GM21717 (cell line): ENCODE measurements at regions not wholly inside any gene's neighbourhood (a gene's known extent, or its start where the extent isn't known, plus 50 kb on each side); places are given as distances from the start of the nearest gene placed in this dataset.
"Not testable (repeated sequence)": the region's sequence is repeated elsewhere in the genome, so short reads cannot be mapped to it uniquely, and the experiment has no call there.

ENCODE experiments used
- ATAC-seq: cut with Tn5 transposase; IDR thresholded peaks from one replicate; pipeline ENCODE4 v1.9.1; 2021; ENCODE audit warnings: mild to moderate bottlenecking, moderate library complexity; ENCODE audit not compliant: unreplicated experiment

DNA sequence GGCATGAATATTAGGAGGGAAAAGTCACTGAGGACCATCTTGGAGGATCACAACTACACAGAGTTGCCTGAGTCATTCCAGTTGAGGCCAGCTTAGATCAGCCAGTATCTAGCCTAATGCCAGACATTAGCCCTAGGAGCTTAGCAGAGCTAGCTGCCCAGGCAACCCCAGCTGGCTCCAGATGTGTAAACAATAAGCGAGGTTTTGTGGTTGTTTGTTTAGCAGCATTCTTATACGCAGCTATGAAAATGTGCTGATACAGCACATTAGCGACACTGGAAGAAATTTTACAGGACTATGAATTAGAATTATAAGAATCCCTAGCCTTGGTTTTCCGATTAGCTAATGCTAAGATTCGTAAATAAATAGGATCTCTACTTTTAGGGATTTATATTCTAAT, 59.3 kb downstream of the BTBD3 start:
- no peak for ATAC-seq

DNA sequence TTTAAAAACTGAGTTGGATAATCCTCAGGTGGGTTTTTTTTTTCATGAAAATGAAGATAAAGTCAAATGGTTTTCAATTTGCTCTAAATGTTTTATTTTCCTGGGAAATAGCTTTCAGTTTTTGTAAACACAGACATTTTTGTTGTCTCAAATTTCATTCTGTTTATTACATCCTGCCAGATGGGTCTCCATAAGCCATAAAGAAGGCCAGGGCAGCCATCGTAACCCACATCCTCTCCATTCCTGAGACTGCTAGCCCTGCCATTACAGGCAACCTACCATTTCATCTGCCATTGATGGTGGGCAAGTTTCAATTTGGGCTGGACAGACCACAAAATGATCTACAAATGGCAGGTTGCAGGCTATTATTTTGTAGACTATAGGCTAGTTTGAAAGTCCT, 60.8 kb downstream of the BTBD3 start:
- ATAC-seq = no peak

- no peak for ATAC-seq
These were observed 61.8 kb downstream of the BTBD3 start for GRCh38 chr20:11979306-11979990.

DNA sequence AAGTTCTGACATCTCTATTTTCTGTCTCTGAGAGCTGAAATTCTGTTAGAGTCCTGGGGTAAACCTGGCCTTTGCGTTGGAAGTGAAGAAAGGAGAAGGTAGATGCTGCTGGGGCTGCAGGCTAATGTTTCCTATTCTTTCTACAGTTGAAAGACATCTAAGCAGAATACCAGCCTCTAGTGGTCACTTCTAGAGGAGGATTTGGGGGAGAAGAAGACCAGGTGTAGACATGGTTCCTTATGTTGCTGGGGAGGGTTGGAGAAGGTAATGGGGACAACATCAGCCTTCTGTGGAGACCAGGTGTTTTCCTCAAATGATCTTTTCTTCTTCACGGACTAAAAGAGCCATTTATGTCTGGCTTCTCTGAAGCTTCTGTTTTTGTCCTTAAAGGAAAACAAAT, 62.6 kb downstream of the BTBD3 start:
- ATAC-seq = no peak

- no peak for ATAC-seq
These were observed 63.8 kb downstream of the BTBD3 start for GRCh38 chr20:11981366-11981947.

DNA sequence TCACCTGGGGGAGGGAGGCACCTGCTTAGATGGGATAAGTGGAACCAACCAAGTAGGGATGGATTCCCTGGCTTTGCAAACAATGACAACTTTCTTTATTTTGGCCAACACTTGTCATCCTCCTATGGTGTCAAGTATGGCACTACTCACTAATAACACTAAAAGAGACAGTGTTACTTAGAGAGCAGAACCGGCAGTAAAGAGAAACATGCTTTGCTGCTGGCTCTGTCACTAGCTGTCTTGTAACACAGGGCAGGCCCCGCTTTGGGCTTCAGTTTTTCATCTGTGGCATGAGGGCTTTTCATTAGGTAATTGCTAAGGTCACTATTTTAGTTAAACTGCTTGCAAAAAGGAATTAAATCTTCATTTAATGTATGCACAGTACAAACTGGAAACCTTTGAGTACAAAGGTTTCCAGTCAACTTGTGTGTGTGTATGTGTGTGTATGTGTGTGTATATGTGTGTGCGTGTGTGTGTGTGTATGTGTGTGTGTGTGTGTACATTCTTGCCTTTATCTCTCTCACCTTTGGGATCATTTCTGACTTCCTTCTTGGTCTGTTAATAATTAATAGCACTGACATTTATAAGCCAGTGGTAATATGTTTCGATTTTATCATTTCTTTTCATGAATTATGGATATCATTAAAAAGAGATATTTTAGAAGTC, 64.7 kb downstream of the BTBD3 start:
- no peak for ATAC-seq

DNA sequence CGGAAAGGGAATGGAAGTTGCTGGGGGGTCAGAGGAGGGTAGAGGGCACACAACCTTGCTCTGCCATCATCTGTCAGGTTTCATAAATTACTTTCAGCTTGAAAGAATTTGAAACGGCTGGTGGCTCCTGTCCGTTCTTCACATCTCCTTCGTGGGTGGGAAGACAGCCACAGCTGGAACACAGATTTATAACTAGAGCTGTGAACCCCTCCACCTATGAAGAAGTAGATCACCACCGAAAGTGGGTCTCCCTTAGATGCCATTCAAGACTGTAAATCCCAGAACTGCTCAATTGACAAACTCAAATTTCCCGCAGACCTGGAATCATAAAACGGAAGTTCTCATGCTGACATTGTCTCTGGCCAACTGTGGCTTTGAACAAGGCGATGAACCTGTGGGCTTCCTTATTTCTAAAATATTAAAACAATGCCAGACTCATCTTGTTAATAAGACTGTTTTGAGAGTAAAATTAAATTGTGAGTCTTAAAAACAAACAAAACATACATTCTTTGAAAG, 65.3 kb downstream of the BTBD3 start:
- ATAC-seq = no peak

- ATAC-seq = no peak
These were observed 69.3 kb downstream of the BTBD3 start for GRCh38 chr20:11986954-11987353.

- ATAC-seq = no peak
These were observed 69.8 kb downstream of the BTBD3 start for GRCh38 chr20:11987526-11987925.

GRCh38 chr20:11989018-11989771, 71.5 kb downstream of the BTBD3 start:
- no peak for ATAC-seq

DNA sequence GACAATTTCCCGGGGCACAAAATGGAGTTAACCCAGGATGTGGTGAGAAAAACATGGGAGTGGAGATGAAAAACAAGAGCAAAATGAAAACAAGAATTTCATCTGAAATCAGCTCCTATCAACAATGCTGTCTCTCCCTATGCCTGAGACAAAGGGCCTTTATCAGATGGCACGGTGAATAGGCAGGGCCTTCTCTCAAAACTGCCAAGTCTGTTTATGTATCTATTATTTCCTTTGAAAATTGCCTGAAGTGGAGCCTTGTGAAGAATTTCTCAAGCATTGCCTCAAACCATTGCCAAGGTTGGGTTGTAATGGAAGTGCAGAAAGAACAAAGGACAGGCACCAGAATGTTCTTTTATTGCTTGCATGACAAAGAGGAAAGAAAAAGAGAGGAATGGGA, 74.7 kb downstream of the BTBD3 start:
- ATAC-seq = no peak

- no peak for ATAC-seq
These were observed 76.3 kb downstream of the BTBD3 start for GRCh38 chr20:11993886-11994461.

DNA sequence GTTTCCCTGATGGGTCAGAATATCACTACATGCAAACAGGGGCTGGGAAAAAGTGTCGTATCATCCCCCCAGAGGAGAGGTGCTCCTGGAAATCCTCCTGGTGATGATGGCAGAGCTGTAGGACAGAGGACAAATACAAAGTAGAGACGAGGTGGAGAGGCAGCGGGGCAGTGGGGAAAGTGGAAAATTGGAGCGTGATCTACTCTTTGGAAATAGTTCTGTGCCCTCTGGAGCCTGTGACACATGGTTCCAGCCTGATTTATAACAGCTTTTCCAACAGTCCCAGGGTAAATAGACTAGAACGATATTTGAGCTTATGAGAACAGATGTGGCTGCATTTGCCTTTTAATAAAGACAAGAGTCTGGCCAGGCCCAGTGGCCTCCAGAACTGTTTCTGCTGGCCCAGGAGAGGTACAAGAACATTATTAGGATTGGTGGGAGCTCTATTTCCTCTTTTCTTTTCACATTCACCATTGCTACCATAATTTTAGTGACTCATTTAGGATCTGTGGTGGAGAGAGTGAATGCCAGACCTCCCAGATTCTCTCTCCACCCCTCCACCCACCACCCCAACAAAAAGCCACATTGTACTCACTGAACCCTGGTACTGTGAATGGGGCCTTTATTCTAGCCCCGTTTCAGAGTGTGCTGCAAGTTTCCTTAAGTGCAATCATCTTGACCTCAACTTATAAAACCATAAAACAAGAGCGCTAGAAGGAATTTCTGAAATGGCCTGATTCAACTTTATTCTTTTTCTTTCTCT, 78.3 kb downstream of the BTBD3 start:
- ATAC-seq = no peak

- not testable (repeated sequence) for ATAC-seq
These were observed 87.1 kb downstream of the BTBD3 start for GRCh38 chr20:12004776-12005175.

- ATAC-seq = peak; percentile 43
These were observed 94.8 kb downstream of the BTBD3 start for GRCh38 chr20:12012241-12013222.

GRCh38 chr20:12014276-12014675, 96.6 kb downstream of the BTBD3 start:
- no peak for ATAC-seq

DNA sequence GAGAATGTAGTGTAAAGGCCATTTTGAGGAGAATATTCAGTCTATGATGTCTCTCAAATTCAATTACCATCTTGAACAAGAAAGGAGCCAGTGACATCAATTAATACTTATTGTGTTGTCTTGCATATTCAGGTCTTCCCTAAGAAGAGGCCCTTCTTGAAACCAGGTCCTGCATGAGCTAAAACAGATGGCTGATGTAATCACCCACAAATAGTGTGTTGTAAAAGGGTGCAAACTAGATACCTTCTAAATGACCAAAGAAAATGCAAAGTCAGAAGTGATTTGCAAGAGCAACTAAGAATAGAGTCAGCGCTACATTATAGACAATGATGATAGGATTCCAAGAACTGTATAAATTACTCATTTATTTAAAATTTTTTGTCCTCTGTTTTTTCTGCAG, 97.0 kb downstream of the BTBD3 start:
- ATAC-seq = no peak

- ATAC-seq = no peak
These were observed 98.6 kb downstream of the BTBD3 start for GRCh38 chr20:12016291-12016690.

DNA sequence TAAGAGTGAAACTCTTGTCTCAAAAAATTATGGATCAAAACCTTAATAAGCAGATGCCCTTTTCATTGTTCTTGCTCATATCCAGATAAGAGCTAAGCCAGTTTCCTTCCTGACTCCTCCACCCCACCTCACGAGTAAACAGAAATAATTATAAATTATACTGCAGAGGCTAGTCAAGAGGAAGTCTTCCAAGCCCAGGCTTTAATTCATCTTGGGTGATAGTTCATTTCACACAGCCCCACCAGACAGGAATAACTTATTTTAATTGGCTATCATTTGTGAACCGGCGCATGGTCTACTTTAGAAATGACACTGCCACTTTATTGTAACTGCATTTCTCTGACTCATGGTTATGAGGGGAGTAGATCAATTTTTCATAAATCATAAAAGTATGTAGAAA, 102.0 kb downstream of the BTBD3 start:
- ATAC-seq = no peak
